Stomach (tissue), 8 donors: ENCODE measurements at regions not wholly inside any gene's neighbourhood (a gene's known extent, or its start where the extent isn't known, plus 50 kb on each side); places are given as distances from the start of the nearest gene placed in this dataset.

Source experiments
- DNase-seq, 2 donors: peaks; one replicate each; pipeline versions ENCODE4 v3.0.0 to v3.0.0-alpha.2; 2013 to 2019
- H3K27ac ChIP-seq, 5 donors: fragments of 200-600 bp in 4 of 5; sonication (generic) in 4 of 5; one replicate each; pipeline ENCODE4 v1.5.1; 2013 to 2019; ENCODE audit warnings: mild to moderate bottlenecking in 1 of 5, moderate library complexity in 1 of 5
- H3K27me3 ChIP-seq, 3 donors: fragments of 200-600 bp; sonication (generic); one replicate each; pipeline ENCODE4 v1.5.1; 2017 to 2019; ENCODE audit warnings: mixed run types in 1 of 3
- H3K36me3 ChIP-seq, 4 donors: fragments of 200-600 bp; sonication (generic); 1 replicate in 3 of 4; 2 replicates in 1 of 4; pipeline ENCODE4 v1.5.1; 2016 to 2019
- H3K4me1 ChIP-seq, 4 donors: fragments of 200-600 bp; sonication (generic); one replicate each; pipeline ENCODE4 v1.5.1; 2016 to 2019
- H3K4me3 ChIP-seq, 4 donors: fragments of 200-600 bp; sonication (generic) in 3 of 4; one replicate each; pipeline ENCODE4 v1.5.1; 2016 to 2019; ENCODE audit warnings: mild to moderate bottlenecking in 1 of 4
- H3K9me3 ChIP-seq, 4 donors: fragments of 200-600 bp; sonication (generic); one replicate each; pipeline ENCODE4 v1.5.1; 2016 to 2019
- EP300 ChIP-seq: sonication (generic); formaldehyde crosslinking; IDR thresholded peaks from one replicate; pipeline ENCODE4 v1.6.1; 2017; ENCODE audit warnings: antibody characterized with exemption
- POLR2A ChIP-seq, 4 donors: fragments of 450-650 bp; IDR thresholded peaks; one replicate each; pipeline ENCODE4 v1.6.1; 2016; ENCODE audit warnings: antibody characterized with exemption in 4 of 4, control low read depth in 2 of 4, mild to moderate bottlenecking in 1 of 4, moderate library complexity in 1 of 4
- POLR2AphosphoS5 ChIP-seq, 3 donors: sonication (generic); formaldehyde crosslinking; IDR thresholded peaks; one replicate each; pipeline ENCODE4 v1.6.1; 2016; ENCODE audit warnings: antibody characterized with exemption in 3 of 3
- WGBS, 5 donors: extraction: QIAGEN DNeasy Blood & Tissue Kit in 3 of 5; methylation state at CpG; one replicate each; pipeline versions ENCODE4 v1.1.5 to v1.1.7; 2013 to 2018; 5-methylcytosine and 5-hydroxymethylcytosine counted together
- intact Hi-C: fragments of 100-400 bp; cut with DNase I; formaldehyde crosslinking; loops from one replicate; pipeline ENCODE4 v1.15.1; 2023; ENCODE audit warnings: low total_unique reads
- TF ChIP-seq, protein P1 (sequence below), 7 experiments: fragments of 450-650 bp in 4 of 7; fragments of 200-600 bp in 3 of 7; sonication (generic) in 3 of 7; IDR thresholded peaks; one replicate each; pipeline ENCODE4 v1.5.1; 2016 to 2019; ENCODE audit warnings: antibody characterized with exemption in 7 of 7, control low read depth in 2 of 7, mild to moderate bottlenecking in 1 of 7
- donor health status: healthy with polysubstance abuse.
- donor health status: Bipolar disorder and iron deficiency.
- donor health status: healthy.

DNA sequence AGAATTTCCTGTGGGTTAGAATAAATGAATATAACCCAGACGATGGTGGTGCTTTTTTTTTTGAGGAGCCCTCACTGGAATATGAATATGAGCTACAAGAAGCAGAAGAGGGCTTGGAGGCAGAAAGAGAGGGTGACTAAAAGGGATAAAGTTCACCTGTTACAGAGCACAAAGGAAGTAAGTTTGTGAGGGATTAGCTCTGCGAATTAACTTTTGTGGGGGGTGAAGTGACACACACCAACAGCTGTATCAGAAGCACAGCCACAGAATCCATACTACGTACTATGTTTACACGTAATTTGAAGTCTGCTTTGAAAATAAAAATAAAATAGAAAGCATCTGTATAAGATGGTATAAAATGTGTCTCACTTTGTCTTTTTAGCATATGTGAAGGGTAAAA lies 963.6 kb upstream of the DIAPH2 start:
- no peak overlapping the region for H3K27ac ChIP-seq
- 52 to 62% (median 56%) methylated on average over 4 of the region's 4 CpGs for whole genome bisulfite sequencing, 5 donors
- no peaks in the 10 kb centered on the region for H3K36me3 ChIP-seq
- no peaks in the 10 kb centered on the region for H3K9me3 ChIP-seq
- H3K27me3 ChIP-seq: peaks cover 0 to 3% (median 0%) of the 10 kb centered on the region in 3 donors
- H3K4me3 ChIP-seq: no peak overlapping the region
- TF ChIP-seq POLR2A (IDR thresholded peaks at IDR 0.05) (no peak), EP300 (no peak), POLR2AphosphoS5 (IDR thresholded peaks at IDR 0.05) (no peak)
- TF ChIP-seq, protein P1, sequence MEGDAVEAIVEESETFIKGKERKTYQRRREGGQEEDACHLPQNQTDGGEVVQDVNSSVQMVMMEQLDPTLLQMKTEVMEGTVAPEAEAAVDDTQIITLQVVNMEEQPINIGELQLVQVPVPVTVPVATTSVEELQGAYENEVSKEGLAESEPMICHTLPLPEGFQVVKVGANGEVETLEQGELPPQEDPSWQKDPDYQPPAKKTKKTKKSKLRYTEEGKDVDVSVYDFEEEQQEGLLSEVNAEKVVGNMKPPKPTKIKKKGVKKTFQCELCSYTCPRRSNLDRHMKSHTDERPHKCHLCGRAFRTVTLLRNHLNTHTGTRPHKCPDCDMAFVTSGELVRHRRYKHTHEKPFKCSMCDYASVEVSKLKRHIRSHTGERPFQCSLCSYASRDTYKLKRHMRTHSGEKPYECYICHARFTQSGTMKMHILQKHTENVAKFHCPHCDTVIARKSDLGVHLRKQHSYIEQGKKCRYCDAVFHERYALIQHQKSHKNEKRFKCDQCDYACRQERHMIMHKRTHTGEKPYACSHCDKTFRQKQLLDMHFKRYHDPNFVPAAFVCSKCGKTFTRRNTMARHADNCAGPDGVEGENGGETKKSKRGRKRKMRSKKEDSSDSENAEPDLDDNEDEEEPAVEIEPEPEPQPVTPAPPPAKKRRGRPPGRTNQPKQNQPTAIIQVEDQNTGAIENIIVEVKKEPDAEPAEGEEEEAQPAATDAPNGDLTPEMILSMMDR (IDR thresholded peaks at IDR 0.05): no peak
- no peak for DNase-seq
- intact Hi-C loops: no loop called here
- no peaks in the 10 kb centered on the region for H3K4me1 ChIP-seq

- Histone ChIP-seq H3K4me3 (no peak overlapping the region), H3K36me3 (no peaks in the 10 kb centered on the region), H3K27me3 (peaks cover 0 to 6% (median 0%) of the 10 kb centered on the region in 3 donors), H3K9me3 (no peaks in the 10 kb centered on the region), H3K27ac (no peak overlapping the region), H3K4me1 (no peaks in the 10 kb centered on the region)
- TF ChIP-seq, protein P1 (IDR thresholded peaks at IDR 0.05): no peak
- TF ChIP-seq POLR2A (IDR thresholded peaks at IDR 0.05): no peak
- no peak for TF ChIP-seq EP300
- TF ChIP-seq POLR2AphosphoS5 (IDR thresholded peaks at IDR 0.05): no peak
- WGBS, 5 donors: 50 to 82% (median 69%) methylated on average over 1 of the region's 1 CpG
- intact Hi-C loops: no loop called here
- no peak for DNase-seq
These were observed 956.2 kb upstream of the DIAPH2 start for GRCh38 chrX:95728446-95728845.

- Histone ChIP-seq H3K4me3 (no peak overlapping the region), H3K4me1 (no peaks in the 10 kb centered on the region), H3K27me3 (peaks cover 0 to 6% (median 0%) of the 10 kb centered on the region in 3 donors), H3K9me3 (no peaks in the 10 kb centered on the region), H3K27ac (no peak overlapping the region), H3K36me3 (no peaks in the 10 kb centered on the region)
- intact Hi-C loops: no loop called here
- no peak for DNase-seq
- TF ChIP-seq EP300: no peak
- TF ChIP-seq, protein P1 (IDR thresholded peaks at IDR 0.05): no peak
- TF ChIP-seq POLR2A (IDR thresholded peaks at IDR 0.05): no peak
- TF ChIP-seq POLR2AphosphoS5 (IDR thresholded peaks at IDR 0.05): no peak
- 42 to 59% (median 50%) methylated on average over 3 of the region's 3 CpGs for WGBS, 5 donors
These were observed 955.2 kb upstream of the DIAPH2 start for GRCh38 chrX:95729401-95729800.

DNA sequence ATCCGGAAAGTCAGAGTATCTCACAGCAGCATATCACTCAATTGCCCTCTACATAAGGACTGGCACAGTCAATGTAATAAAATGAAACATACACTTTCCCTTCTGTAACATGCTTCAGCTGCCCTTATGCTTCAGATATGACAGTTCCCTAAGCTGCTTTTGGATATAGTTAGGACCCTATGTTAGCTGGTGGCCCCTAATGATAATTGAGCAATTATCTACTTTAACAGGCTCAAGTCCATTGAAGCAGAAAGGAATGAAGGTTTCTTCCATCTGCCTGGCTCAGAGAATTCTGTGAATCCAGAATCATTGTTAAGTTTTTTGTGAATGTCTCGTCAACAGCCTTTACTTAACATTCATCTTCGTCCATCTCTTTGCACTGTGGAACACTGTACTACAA lies 951.2 kb upstream of the DIAPH2 start:
- intact Hi-C loops: no loop called here
- TF ChIP-seq POLR2A (IDR thresholded peaks at IDR 0.05) (no peak), EP300 (no peak), POLR2AphosphoS5 (IDR thresholded peaks at IDR 0.05) (no peak)
- TF ChIP-seq, protein P1 (IDR thresholded peaks at IDR 0.05): no peak
- Histone ChIP-seq H3K27ac (no peak overlapping the region), H3K36me3 (no peaks in the 10 kb centered on the region), H3K4me3 (no peak overlapping the region), H3K4me1 (no peaks in the 10 kb centered on the region), H3K9me3 (no peaks in the 10 kb centered on the region), H3K27me3 (peaks cover 0 to 3% (median 0%) of the 10 kb centered on the region in 3 donors)
- no peak for DNase-seq
- WGBS, 5 donors: 60 to 84% (median 70%) methylated on average over 3 of the region's 3 CpGs
